ENCODE measurements at regions not wholly inside any gene's neighbourhood (a gene's known extent, or its start where the extent isn't known, plus 50 kb on each side); places are given as distances from the start of the nearest gene placed in this dataset.

- TF ChIP-seq EP300 (IDR thresholded peaks at IDR 0.05; ENCODE audit: borderline replicate concordance in 1 of 2, low read depth in 2 of 2, low read length in 2 of 2) (no peak), HDAC6 (IDR thresholded peaks at IDR 0.05; ENCODE audit: low read depth, low read length) (no peak), TAF7 (optimal IDR thresholded peaks at IDR 0.05; ENCODE audit: borderline replicate concordance, low read depth, low read length) (no peak), POLR2A (IDR thresholded peaks at IDR 0.05; ENCODE audit: control extremely low read depth in 1 of 2, low read depth in 2 of 2, low read length in 2 of 2) (no peak), SIRT6 (IDR thresholded peaks at IDR 0.05; ENCODE audit: low read length) (no peak), CEBPB (IDR thresholded peaks at IDR 0.05; ENCODE audit: low read depth, low read length) (no peak)
Measured at GRCh38 chr11:39745401-39745800, 1714.1 kb downstream of the LRRC4C start (continued).
